ENCODE measurements at regions not wholly inside any gene's neighbourhood (a gene's known extent, or its start where the extent isn't known, plus 50 kb on each side); places are given as distances from the start of the nearest gene placed in this dataset.

DNA sequence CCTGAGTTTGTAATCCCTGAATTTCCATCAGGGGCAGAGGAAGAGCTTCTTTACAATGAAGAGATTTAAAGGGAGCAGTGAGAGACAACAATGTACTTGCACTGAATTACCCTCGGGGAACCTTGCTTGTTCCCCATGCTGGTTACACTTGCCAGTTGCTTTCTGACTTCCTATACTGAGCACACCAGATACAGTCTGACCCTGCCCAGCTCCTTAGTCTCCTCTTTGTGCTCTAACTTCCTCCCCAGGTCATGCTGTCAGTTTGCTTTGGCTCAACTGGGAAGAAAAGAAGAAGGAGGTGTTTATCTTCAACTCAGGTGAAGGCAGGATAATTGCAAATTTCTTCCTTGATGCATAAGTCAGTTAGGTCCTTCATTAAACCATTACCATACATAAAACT, 658.4 kb downstream of the NYAP2 start:
- no peak overlapping the region for H3K4me3 ChIP-seq (ENCODE audit: low read depth in 1 of 3, low read length in 3 of 3)
- no peaks in the 10 kb centered on the region for H3K9me3 ChIP-seq (ENCODE audit: control insufficient read depth in 4 of 4, low read length in 3 of 4)
- no peak overlapping the region for H3K9ac ChIP-seq (ENCODE audit: low read depth in 1 of 2, low read length in 2 of 2)
- no peaks in the 10 kb centered on the region for H3K36me3 ChIP-seq (ENCODE audit: control insufficient read depth in 4 of 4, insufficient read depth in 3 of 4, low read depth in 1 of 4, low read length in 3 of 4)
- H3K27me3 ChIP-seq (ENCODE audit: control insufficient read depth in 4 of 4, insufficient read depth in 4 of 4, low read length in 3 of 4) = no peaks in the 10 kb centered on the region
- no peaks in the 10 kb centered on the region for H3K4me1 ChIP-seq (ENCODE audit: control insufficient read depth in 4 of 4, insufficient read depth in 4 of 4, low read length in 3 of 4)
- TF ChIP-seq, protein P1, sequence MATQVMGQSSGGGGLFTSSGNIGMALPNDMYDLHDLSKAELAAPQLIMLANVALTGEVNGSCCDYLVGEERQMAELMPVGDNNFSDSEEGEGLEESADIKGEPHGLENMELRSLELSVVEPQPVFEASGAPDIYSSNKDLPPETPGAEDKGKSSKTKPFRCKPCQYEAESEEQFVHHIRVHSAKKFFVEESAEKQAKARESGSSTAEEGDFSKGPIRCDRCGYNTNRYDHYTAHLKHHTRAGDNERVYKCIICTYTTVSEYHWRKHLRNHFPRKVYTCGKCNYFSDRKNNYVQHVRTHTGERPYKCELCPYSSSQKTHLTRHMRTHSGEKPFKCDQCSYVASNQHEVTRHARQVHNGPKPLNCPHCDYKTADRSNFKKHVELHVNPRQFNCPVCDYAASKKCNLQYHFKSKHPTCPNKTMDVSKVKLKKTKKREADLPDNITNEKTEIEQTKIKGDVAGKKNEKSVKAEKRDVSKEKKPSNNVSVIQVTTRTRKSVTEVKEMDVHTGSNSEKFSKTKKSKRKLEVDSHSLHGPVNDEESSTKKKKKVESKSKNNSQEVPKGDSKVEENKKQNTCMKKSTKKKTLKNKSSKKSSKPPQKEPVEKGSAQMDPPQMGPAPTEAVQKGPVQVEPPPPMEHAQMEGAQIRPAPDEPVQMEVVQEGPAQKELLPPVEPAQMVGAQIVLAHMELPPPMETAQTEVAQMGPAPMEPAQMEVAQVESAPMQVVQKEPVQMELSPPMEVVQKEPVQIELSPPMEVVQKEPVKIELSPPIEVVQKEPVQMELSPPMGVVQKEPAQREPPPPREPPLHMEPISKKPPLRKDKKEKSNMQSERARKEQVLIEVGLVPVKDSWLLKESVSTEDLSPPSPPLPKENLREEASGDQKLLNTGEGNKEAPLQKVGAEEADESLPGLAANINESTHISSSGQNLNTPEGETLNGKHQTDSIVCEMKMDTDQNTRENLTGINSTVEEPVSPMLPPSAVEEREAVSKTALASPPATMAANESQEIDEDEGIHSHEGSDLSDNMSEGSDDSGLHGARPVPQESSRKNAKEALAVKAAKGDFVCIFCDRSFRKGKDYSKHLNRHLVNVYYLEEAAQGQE (IDR thresholded peaks at IDR 0.05) = no peak
- TF ChIP-seq HNF4G (IDR thresholded peaks at IDR 0.05) (no peak), SP1 (IDR thresholded peaks at IDR 0.05) (no peak)
- DNase-seq (ENCODE audit: low spot score) = no peak
- WGBS = 22% methylated on average over 1 of the region's 1 CpG
- no peak overlapping the region for H3K27ac ChIP-seq (ENCODE audit: low read depth in 1 of 2, low read length in 2 of 2)

DNA sequence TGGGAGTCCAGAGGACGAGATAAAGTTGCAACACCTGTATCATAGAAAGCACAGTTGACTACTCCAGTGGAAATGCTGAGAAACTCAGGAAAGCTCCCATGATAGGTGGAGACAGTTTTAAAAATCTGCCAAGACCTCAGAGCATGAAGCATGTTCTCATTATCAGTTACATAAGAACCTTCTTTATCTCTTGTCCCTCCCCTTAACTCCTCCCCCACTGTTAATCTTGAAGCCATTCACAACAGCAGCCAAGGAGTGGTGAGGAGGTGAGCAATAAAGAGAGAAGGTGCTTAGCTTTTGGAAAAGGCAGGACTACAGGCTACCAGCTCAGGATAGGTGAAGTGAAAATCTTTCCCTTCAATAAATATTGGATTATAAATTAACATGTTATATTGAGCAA, 657.9 kb downstream of the NYAP2 start:
- Histone ChIP-seq H3K9ac (ENCODE audit: low read depth in 1 of 2, low read length in 2 of 2) (no peak overlapping the region), H3K27me3 (ENCODE audit: control insufficient read depth in 4 of 4, insufficient read depth in 4 of 4, low read length in 3 of 4) (no peaks in the 10 kb centered on the region), H3K9me3 (ENCODE audit: control insufficient read depth in 4 of 4, low read length in 3 of 4) (no peaks in the 10 kb centered on the region), H3K4me3 (ENCODE audit: low read depth in 1 of 3, low read length in 3 of 3) (no peak overlapping the region), H3K4me1 (ENCODE audit: control insufficient read depth in 4 of 4, insufficient read depth in 4 of 4, low read length in 3 of 4) (no peaks in the 10 kb centered on the region), H3K36me3 (ENCODE audit: control insufficient read depth in 4 of 4, insufficient read depth in 3 of 4, low read depth in 1 of 4, low read length in 3 of 4) (no peaks in the 10 kb centered on the region), H3K27ac (ENCODE audit: low read depth in 1 of 2, low read length in 2 of 2) (no peak overlapping the region)
- no peak for TF ChIP-seq HNF4A (conservative IDR thresholded peaks at IDR 0.05)
- TF ChIP-seq NR2F2 (IDR thresholded peaks at IDR 0.05) = no peak
- no peak for TF ChIP-seq JUND (IDR thresholded peaks at IDR 0.05)
- TF ChIP-seq SP1 (IDR thresholded peaks at IDR 0.05) = no peak
- TF ChIP-seq, protein P2, sequence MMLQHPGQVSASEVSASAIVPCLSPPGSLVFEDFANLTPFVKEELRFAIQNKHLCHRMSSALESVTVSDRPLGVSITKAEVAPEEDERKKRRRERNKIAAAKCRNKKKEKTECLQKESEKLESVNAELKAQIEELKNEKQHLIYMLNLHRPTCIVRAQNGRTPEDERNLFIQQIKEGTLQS (IDR thresholded peaks at IDR 0.05) = no peak
- TF ChIP-seq, protein P3, sequence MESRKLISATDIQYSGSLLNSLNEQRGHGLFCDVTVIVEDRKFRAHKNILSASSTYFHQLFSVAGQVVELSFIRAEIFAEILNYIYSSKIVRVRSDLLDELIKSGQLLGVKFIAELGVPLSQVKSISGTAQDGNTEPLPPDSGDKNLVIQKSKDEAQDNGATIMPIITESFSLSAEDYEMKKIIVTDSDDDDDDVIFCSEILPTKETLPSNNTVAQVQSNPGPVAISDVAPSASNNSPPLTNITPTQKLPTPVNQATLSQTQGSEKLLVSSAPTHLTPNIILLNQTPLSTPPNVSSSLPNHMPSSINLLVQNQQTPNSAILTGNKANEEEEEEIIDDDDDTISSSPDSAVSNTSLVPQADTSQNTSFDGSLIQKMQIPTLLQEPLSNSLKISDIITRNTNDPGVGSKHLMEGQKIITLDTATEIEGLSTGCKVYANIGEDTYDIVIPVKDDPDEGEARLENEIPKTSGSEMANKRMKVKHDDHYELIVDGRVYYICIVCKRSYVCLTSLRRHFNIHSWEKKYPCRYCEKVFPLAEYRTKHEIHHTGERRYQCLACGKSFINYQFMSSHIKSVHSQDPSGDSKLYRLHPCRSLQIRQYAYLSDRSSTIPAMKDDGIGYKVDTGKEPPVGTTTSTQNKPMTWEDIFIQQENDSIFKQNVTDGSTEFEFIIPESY (IDR thresholded peaks at IDR 0.05) = no peak
- TF ChIP-seq TAF1 (conservative IDR thresholded peaks at IDR 0.05) = no peak
- TF ChIP-seq, protein P4, sequence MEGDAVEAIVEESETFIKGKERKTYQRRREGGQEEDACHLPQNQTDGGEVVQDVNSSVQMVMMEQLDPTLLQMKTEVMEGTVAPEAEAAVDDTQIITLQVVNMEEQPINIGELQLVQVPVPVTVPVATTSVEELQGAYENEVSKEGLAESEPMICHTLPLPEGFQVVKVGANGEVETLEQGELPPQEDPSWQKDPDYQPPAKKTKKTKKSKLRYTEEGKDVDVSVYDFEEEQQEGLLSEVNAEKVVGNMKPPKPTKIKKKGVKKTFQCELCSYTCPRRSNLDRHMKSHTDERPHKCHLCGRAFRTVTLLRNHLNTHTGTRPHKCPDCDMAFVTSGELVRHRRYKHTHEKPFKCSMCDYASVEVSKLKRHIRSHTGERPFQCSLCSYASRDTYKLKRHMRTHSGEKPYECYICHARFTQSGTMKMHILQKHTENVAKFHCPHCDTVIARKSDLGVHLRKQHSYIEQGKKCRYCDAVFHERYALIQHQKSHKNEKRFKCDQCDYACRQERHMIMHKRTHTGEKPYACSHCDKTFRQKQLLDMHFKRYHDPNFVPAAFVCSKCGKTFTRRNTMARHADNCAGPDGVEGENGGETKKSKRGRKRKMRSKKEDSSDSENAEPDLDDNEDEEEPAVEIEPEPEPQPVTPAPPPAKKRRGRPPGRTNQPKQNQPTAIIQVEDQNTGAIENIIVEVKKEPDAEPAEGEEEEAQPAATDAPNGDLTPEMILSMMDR (IDR thresholded peaks at IDR 0.05; ENCODE audit: low read depth, low read length, missing input control) = no peak
- no peak for TF ChIP-seq YY1 (IDR thresholded peaks at IDR 0.05)
- TF ChIP-seq EGR1 (IDR thresholded peaks at IDR 0.05; ENCODE audit: low read depth in 2 of 2) = no peak
- 47% methylated on average over 1 of the region's 1 CpG for WGBS
- no peak for DNase-seq (ENCODE audit: low spot score)

Data from liver (tissue), 8 donors.